SK-N-MC (cell line): ENCODE measurements at regions not wholly inside any gene's neighbourhood (a gene's known extent, or its start where the extent isn't known, plus 50 kb on each side); places are given as distances from the start of the nearest gene placed in this dataset.

ENCODE experiments used
- FOXP2 ChIP-seq: optimal IDR thresholded peaks from 2 replicates; pipeline ENCODE3; 2011; ENCODE audit warnings: mild to moderate bottlenecking, moderate library complexity; ENCODE audit not compliant: insufficient read depth; ENCODE audit errors: extremely low read length, control extremely low read depth
- POLR2AphosphoS5 ChIP-seq: IDR thresholded peaks from 2 replicates; pipeline ENCODE4 v1.6.1; 2012; ENCODE audit warnings: mild to moderate bottlenecking, low read depth, low read length, borderline replicate concordance

DNA sequence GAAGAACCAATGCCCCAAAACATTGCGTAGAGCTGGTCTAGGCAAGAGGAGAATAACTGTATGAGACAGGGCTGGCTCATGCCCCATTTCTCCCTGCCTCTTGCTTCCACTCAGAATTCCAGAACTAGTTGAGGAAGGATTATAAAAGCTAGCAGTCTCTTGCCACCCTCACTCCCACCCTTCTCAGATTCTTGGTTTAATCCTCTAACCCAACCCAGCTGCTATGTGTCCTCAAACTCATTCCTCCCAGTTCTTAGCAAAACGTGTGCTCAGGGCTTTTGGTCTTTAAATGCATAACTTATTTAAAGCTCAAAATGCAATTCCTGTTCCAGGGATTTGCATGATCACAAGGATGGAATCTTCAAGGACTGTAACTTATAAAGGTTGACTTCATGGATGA, 466.3 kb downstream of the COG6 start:
- TF ChIP-seq FOXP2 (no peak), POLR2AphosphoS5 (no peak)
